T-helper 1 cell treated with Interleukin-12 subunit alpha and Interleukin-12 subunit beta and Interleukin-4 antibody, amounts not matched to agents 30 μg/mL and 1 μg/mL, for 36 hours (primary cell): ENCODE measurements at regions not wholly inside any gene's neighbourhood (a gene's known extent, or its start where the extent isn't known, plus 50 kb on each side); places are given as distances from the start of the nearest gene placed in this dataset.
"Not testable (repeated sequence)": the region's sequence is repeated elsewhere in the genome, so short reads cannot be mapped to it uniquely, and the experiment has no call there.

Experiments used
- H3K27ac Mint-ChIP-seq: one replicate; pipeline ENCODE4 v1.8.0; 2021; ENCODE audit warnings: mild to moderate bottlenecking, mixed read lengths
- H3K27me3 Mint-ChIP-seq: one replicate; pipeline ENCODE4 v1.8.0; 2021; ENCODE audit warnings: low read depth, mixed read lengths
- H3K36me3 Mint-ChIP-seq: one replicate; pipeline ENCODE4 v1.8.0; 2021; ENCODE audit warnings: low read depth, mixed read lengths
- H3K4me1 Mint-ChIP-seq: one replicate; pipeline ENCODE4 v1.8.0; 2021; ENCODE audit warnings: low read depth, mixed read lengths
- H3K4me3 Mint-ChIP-seq: one replicate; pipeline ENCODE4 v1.8.0; 2021; ENCODE audit warnings: mild to moderate bottlenecking, moderate library complexity, mixed read lengths
- H3K9me3 Mint-ChIP-seq: one replicate; pipeline ENCODE4 v1.8.0; 2021; ENCODE audit warnings: mixed read lengths

- Mint-ChIP-seq H3K4me1 (peaks cover 9% of the 10 kb centered on the region), H3K4me3 (no peak overlapping the region), H3K9me3 (no peaks in the 10 kb centered on the region), H3K27ac (no peak overlapping the region), H3K27me3 (peaks cover 5% of the 10 kb centered on the region), H3K36me3 (no peaks in the 10 kb centered on the region)
These were observed 91.9 kb downstream of the RTP5 start for GRCh38 chr2:241961454-241961853.

GRCh38 chr2:241964133-241964532 lies 94.6 kb downstream of the RTP5 start:
- no peaks in the 10 kb centered on the region for H3K36me3 Mint-ChIP-seq
- peaks cover 14% of the 10 kb centered on the region for H3K4me1 Mint-ChIP-seq
- no peak overlapping the region for H3K27ac Mint-ChIP-seq
- no peak overlapping the region for H3K4me3 Mint-ChIP-seq
- peaks cover 4% of the 10 kb centered on the region for H3K9me3 Mint-ChIP-seq
- H3K27me3 Mint-ChIP-seq = peaks cover 5% of the 10 kb centered on the region

- peaks cover 4% of the 10 kb centered on the region for H3K9me3 Mint-ChIP-seq
- H3K27ac Mint-ChIP-seq = peak overlapping the region; percentile 80
- H3K4me3 Mint-ChIP-seq = peak overlapping the region; percentile 62
- peaks cover 14% of the 10 kb centered on the region for H3K4me1 Mint-ChIP-seq
- no peaks in the 10 kb centered on the region for H3K36me3 Mint-ChIP-seq
- peaks cover 5% of the 10 kb centered on the region for H3K27me3 Mint-ChIP-seq
These were observed 96.4 kb downstream of the RTP5 start for GRCh38 chr2:241965931-241966412.

- Mint-ChIP-seq H3K4me3 (peak overlapping the region; percentile 62), H3K9me3 (peaks cover 4% of the 10 kb centered on the region)
These were observed 97.3 kb downstream of the RTP5 start for GRCh38 chr2:241966647-241967466.

GRCh38 chr2:241967467-241968144 lies 98.1 kb downstream of the RTP5 start:
- Mint-ChIP-seq H3K9me3 (peaks cover 4% of the 10 kb centered on the region), H3K27ac (no peak overlapping the region), H3K36me3 (no peaks in the 10 kb centered on the region), H3K4me3 (no peak overlapping the region), H3K27me3 (peaks cover 5% of the 10 kb centered on the region), H3K4me1 (peaks cover 14% of the 10 kb centered on the region)

More at GRCh38 chr2:241966647-241967466, 97.3 kb downstream of the RTP5 start:
- Mint-ChIP-seq H3K27ac (peak overlapping the region; percentile 80), H3K27me3 (peaks cover 5% of the 10 kb centered on the region), H3K4me1 (peaks cover 14% of the 10 kb centered on the region), H3K36me3 (no peaks in the 10 kb centered on the region)

GRCh38 chr2:241968417-241968816 lies 98.9 kb downstream of the RTP5 start:
- Mint-ChIP-seq H3K27me3 (peaks cover 5% of the 10 kb centered on the region), H3K4me3 (no peak overlapping the region), H3K36me3 (no peaks in the 10 kb centered on the region), H3K9me3 (peaks cover 4% of the 10 kb centered on the region), H3K4me1 (peaks cover 14% of the 10 kb centered on the region), H3K27ac (no peak overlapping the region)

GRCh38 chr2:241969182-241969581 lies 99.7 kb downstream of the RTP5 start:
- not testable (repeated sequence) for H3K9me3 Mint-ChIP-seq, H3K27ac Mint-ChIP-seq, H3K27me3 Mint-ChIP-seq, H3K36me3 Mint-ChIP-seq, H3K4me3 Mint-ChIP-seq
- peaks cover 14% of the 10 kb centered on the region for H3K4me1 Mint-ChIP-seq

GRCh38 chr2:241970716-241971115 lies 101.2 kb downstream of the RTP5 start:
- Mint-ChIP-seq H3K36me3 (no peaks in the 10 kb centered on the region), H3K4me1 (peaks cover 13% of the 10 kb centered on the region), H3K27me3 (no peaks in the 10 kb centered on the region), H3K27ac (no peak overlapping the region), H3K9me3 (peaks cover 4% of the 10 kb centered on the region), H3K4me3 (no peak overlapping the region)

- no peaks in the 10 kb centered on the region for H3K9me3 Mint-ChIP-seq
- no peaks in the 10 kb centered on the region for H3K4me1 Mint-ChIP-seq
- H3K27ac Mint-ChIP-seq = no peak overlapping the region
These were observed 104.6 kb downstream of the RTP5 start for GRCh38 chr2:241974096-241974495.

GRCh38 chr2:241974851-241975592 lies 105.5 kb downstream of the RTP5 start:
- Mint-ChIP-seq H3K4me3 (no peak overlapping the region), H3K4me1 (no peaks in the 10 kb centered on the region), H3K9me3 (no peaks in the 10 kb centered on the region), H3K27ac (no peak overlapping the region), H3K36me3 (no peaks in the 10 kb centered on the region), H3K27me3 (no peaks in the 10 kb centered on the region)

More at GRCh38 chr2:241974096-241974495, 104.6 kb downstream of the RTP5 start:
- H3K4me3 Mint-ChIP-seq = no peak overlapping the region
- H3K27me3 Mint-ChIP-seq = no peaks in the 10 kb centered on the region
- H3K36me3 Mint-ChIP-seq = no peaks in the 10 kb centered on the region

GRCh38 chr2:241975593-241976284 lies 106.2 kb downstream of the RTP5 start:
- H3K27me3 Mint-ChIP-seq = no peaks in the 10 kb centered on the region
- H3K36me3 Mint-ChIP-seq = no peaks in the 10 kb centered on the region
- no peak overlapping the region for H3K4me3 Mint-ChIP-seq
- H3K4me1 Mint-ChIP-seq = no peaks in the 10 kb centered on the region
- H3K9me3 Mint-ChIP-seq = no peaks in the 10 kb centered on the region
- no peak overlapping the region for H3K27ac Mint-ChIP-seq

GRCh38 chr2:241976296-241976695 lies 106.8 kb downstream of the RTP5 start:
- H3K27ac Mint-ChIP-seq = no peak overlapping the region
- H3K27me3 Mint-ChIP-seq = no peaks in the 10 kb centered on the region
- no peaks in the 10 kb centered on the region for H3K36me3 Mint-ChIP-seq
- no peaks in the 10 kb centered on the region for H3K4me1 Mint-ChIP-seq
- no peaks in the 10 kb centered on the region for H3K9me3 Mint-ChIP-seq
- no peak overlapping the region for H3K4me3 Mint-ChIP-seq

GRCh38 chr2:241977557-241978300 lies 108.2 kb downstream of the RTP5 start:
- H3K36me3 Mint-ChIP-seq = no peaks in the 10 kb centered on the region

More at GRCh38 chr2:241977557-241978300, 108.2 kb downstream of the RTP5 start:
- Mint-ChIP-seq H3K27me3 (no peaks in the 10 kb centered on the region), H3K27ac (no peak overlapping the region), H3K4me1 (no peaks in the 10 kb centered on the region), H3K4me3 (no peak overlapping the region), H3K9me3 (no peaks in the 10 kb centered on the region)
